IPS-NIHi7 (cell line): ENCODE measurements at regions not wholly inside any gene's neighbourhood (a gene's known extent, or its start where the extent isn't known, plus 50 kb on each side); places are given as distances from the start of the nearest gene placed in this dataset.

Experiments used
- DNase-seq: peaks from one replicate; pipeline ENCODE4 v3.0.0; 2012; ENCODE audit warnings: mixed read lengths; ENCODE audit errors: extremely low spot score

GRCh38 chr2:126748188-126748760, 92.3 kb downstream of the GYPC start:
- no peak for DNase-seq

DNA sequence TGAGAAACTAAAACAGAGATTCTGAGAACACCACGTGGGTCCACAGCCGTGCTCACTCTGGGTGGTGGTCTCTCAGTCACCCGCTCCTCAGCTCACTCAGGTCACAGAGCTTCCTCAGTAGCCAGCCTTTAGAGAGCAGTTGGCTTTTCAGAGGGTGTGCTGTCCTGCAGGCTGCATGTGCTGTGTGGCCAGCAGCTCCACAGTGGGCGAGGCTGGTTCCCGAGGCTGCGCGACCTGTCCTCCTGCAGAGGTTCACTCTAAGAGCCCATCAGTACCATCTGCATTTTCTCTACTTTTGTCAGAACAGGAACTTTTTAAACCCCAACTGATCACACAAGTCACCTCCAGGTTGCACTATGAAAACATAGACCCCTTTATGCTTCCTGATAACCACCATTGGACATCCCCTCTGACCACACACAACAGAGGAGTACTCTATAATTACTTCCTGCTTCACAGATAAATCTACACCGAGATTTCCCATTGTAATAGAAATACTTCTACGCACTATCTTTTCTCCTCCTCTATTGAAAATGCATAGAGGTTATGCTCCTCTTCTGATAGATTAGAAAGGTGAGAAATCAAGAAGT, 93.1 kb downstream of the GYPC start:
- DNase-seq = no peak

GRCh38 chr2:126749537-126749936, 93.6 kb downstream of the GYPC start:
- DNase-seq = no peak

DNA sequence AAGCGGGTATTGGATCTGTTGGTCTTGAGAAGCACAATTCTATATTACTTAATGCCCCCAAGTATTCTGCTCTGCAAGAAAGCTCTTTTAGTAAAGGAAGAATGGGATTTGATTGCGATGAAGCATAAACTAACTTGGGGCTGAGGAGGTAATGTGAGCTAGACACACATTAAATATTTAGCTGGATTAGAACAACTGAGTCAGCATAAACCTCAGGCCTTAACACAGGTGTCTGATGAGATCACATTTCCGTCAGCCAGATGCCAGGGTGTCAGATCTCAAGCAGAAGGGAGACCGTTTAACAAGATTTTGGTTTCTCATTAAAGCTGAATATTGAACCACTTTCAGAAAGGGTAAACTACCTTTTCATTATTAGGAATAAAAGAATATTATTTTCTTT, 94.5 kb downstream of the GYPC start:
- DNase-seq = no peak

- no peak for DNase-seq
Measured at GRCh38 chr2:126751477-126751876, 95.5 kb downstream of the GYPC start.

DNA sequence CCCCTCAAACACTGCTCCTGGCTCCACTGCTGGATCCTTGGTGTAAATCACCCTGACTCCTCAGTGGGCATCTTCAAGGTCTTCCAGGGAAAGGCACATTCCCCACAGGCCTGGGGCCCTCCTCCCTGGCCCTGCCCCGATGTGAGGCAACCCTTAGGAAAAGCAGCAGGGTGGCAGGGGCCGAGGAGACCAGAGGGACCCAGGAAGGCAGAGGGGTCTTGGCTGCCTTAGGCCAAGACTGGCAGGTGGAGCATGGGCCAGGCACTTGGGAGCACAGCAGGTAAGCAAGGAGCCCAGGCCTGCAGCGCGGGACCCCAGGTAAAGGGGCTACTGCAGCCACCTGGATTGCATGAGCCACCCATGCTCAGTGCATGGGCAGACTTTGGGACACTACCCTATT, 96.9 kb downstream of the GYPC start:
- no peak for DNase-seq

- DNase-seq = no peak
Measured at GRCh38 chr2:126753501-126754212, 97.7 kb downstream of the GYPC start.

DNA sequence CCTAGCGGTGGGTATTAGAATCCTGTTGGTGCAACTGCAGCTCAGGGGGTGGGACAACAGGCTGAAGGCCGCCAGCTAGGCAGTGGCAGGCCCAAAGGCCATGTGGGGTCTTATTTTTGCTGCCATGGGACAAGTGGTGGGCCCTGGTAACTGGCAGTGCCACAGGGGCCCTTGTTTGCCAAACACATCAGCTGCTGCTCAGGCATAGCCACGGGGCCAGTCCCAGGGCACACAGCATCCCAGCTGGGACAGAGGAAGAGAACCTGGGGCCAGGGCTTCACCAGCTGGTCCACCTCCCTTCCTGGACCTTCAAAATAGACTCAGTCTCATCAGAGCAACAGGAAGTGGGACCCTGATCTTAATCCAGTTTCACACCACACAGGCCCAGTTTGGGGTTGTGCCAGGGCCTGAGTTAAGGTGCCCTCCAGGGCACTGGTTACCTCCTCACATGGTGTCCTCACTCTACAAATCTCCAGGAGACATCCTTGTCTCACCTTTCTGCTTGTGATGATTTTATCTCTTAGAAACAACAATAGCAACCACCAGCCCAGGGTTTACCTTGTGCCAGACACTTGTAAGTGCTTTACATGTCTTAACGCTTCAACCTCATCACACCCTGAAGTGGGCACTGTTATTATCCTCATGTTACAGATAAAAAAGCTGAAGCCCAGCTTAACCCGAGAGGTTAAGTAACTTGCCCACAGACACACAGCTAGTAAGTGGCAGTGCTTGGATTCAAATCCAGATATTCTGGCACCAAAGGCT, 98.5 kb downstream of the GYPC start:
- DNase-seq = no peak

DNA sequence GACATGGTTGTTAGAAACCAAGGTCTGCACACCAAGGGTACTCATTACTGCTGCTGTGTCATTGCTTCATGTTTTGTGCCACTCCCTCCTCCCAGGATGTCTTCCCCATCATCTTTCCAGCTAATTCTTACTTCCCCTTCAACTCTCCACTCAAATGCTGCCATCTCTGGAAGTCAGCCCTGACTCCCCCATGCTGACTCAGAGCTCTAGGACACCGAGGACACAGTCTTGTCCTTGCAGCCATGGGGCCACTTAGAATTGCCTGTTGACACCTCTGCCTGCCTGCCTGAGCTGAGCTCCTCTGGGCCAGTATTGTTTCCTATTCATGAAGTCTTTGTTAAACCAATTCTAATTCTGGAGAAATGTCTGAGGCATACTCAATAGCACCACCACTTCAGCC, 100.2 kb downstream of the GYPC start:
- DNase-seq = no peak

- DNase-seq = no peak
Measured at GRCh38 chr2:126761256-126761980, 105.5 kb downstream of the GYPC start.

DNA sequence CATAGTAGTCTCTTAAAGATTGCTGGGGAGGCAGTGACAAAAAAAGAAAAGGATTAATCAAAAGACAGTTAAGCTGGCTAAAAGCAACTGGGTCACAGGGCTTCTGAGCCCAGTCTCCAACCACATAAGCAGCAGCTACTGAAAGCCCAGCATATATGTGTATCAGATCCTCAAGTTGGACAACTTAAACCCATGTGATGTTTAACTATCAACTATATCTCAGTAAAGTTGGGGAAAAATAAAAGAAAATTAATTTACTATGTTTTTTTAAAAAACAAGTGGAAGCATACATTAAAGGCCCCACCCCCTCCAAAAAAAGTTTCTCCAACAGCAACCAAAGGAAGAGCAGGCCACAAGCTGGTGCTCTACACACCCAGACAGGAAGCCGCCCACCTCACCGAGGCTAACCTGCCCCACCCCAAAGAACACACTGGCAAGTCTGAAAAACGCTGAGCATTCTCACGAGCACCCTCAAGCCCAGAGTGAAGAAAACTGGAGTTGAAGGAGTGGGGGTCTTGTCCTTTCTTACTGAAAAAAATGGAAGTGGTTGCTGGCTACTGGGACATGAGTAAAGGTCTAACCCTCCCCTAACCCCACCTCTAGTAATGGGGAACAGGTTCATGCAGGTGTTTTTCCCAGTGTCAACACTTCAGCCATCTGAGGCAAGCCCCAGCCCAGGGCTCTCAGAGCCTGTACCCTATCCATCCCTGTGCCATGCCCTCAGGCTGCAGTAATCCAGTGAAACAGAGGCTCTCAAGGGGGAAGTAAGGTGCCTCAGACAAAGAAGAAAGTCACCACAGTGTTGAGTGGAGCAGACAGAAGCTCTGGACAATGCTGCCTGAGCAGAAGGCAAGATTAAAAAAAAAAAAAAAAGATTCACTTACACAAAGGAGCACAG, 106.3 kb downstream of the GYPC start:
- no peak for DNase-seq

- no peak for DNase-seq
Measured at GRCh38 chr2:126764686-126765265, 108.8 kb downstream of the GYPC start.

GRCh38 chr2:126765395-126765794, 109.4 kb downstream of the GYPC start:
- no peak for DNase-seq

- no peak for DNase-seq
Measured at GRCh38 chr2:126766295-126766968, 110.5 kb downstream of the GYPC start.

- no peak for DNase-seq
Measured at GRCh38 chr2:126766969-126767296, 111.0 kb downstream of the GYPC start.

DNA sequence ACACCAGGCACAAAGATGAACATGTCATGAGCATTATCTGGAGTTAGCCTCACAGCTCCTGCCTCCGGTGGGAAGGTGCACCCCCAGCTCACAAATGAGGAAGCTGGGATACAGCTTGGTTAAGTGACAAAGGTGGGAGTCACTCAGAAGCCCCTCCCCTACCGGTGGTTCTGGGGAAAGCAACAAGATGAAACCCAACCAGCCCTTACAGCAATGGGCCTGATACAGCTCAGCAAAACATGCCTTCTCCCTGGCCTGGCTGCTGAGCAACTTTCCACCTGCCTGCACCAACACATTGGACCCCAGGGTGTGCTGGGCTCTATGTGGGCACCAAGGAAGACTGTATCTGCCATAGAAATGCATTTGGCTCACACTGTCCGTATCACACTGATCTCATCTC, 113.2 kb downstream of the GYPC start:
- peak; percentile 26 for DNase-seq

GRCh38 chr2:126770466-126770865, 114.5 kb downstream of the GYPC start:
- DNase-seq = no peak

GRCh38 chr2:126771094-126771493, 115.1 kb downstream of the GYPC start:
- no peak for DNase-seq

DNA sequence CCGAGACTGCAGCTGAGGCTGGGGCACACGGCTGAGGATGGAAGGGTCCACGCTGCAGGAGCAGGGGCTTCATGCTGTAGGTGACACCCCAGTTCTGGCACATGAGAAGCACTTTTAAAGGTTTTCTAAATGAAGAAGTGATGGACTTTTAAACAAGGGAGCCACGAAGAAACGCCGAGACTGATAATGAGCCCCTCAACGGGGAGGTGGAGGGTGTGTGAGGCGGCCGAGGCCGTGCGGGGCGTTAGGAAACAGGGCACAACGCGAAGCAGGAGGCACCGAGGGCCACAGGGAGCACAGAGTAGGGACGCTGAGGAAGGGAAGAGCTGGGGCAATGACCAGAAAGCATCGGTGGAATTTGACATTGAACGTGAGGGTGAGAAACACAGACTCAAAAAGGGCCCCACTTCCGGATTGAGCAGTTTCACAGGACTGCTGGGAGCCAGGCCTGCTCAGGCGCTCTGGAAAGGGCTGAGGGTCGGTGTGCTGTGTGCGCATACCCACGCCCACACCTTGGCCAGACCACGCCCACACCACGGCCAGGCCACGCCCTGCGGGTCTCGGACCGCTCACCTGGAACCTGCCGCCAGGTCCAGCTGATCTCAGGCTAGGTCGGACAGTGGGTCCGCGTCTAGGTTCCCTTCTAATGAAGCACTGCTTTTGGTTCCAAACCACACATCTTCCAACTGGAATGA, 115.7 kb downstream of the GYPC start:
- DNase-seq = peak; percentile 52

GRCh38 chr2:126774290-126774689, 118.3 kb downstream of the GYPC start:
- DNase-seq = no peak
